ENCODE measurements at regions not wholly inside any gene's neighbourhood (a gene's known extent, or its start where the extent isn't known, plus 50 kb on each side); places are given as distances from the start of the nearest gene placed in this dataset.

- TF ChIP-seq, protein P1, sequence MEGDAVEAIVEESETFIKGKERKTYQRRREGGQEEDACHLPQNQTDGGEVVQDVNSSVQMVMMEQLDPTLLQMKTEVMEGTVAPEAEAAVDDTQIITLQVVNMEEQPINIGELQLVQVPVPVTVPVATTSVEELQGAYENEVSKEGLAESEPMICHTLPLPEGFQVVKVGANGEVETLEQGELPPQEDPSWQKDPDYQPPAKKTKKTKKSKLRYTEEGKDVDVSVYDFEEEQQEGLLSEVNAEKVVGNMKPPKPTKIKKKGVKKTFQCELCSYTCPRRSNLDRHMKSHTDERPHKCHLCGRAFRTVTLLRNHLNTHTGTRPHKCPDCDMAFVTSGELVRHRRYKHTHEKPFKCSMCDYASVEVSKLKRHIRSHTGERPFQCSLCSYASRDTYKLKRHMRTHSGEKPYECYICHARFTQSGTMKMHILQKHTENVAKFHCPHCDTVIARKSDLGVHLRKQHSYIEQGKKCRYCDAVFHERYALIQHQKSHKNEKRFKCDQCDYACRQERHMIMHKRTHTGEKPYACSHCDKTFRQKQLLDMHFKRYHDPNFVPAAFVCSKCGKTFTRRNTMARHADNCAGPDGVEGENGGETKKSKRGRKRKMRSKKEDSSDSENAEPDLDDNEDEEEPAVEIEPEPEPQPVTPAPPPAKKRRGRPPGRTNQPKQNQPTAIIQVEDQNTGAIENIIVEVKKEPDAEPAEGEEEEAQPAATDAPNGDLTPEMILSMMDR (conservative IDR thresholded peaks at IDR 0.05; ENCODE audit: low read depth, low read length): no peak
- TF ChIP-seq EZH2 (IDR thresholded peaks at IDR 0.05; ENCODE audit: low read length, unreplicated experiment): no peak
These were observed 214.8 kb downstream of the CRLF2 start for GRCh38 chrX:997631-998137.

Data from PC-3 (cell line).